Neural cell (in vitro differentiated cells): ENCODE measurements at regions not wholly inside any gene's neighbourhood (a gene's known extent, or its start where the extent isn't known, plus 50 kb on each side); places are given as distances from the start of the nearest gene placed in this dataset.
"Not testable (repeated sequence)": the region's sequence is repeated elsewhere in the genome, so short reads cannot be mapped to it uniquely, and the experiment has no call there.

ENCODE experiments used
- H2AFZ ChIP-seq: fragments of 200-600, 300-800 bp; sonication (generic), shearing (Covaris generic); 2 replicates; pipeline ENCODE4 v1.6.0; 2014; ENCODE audit warnings: low read depth, mild to moderate bottlenecking, antibody characterized with exemption, low read length, moderate library complexity
- H3F3A ChIP-seq: fragments of 200-600 bp; shearing (Covaris generic); 2 replicates; pipeline ENCODE4 v1.6.1; 2016; ENCODE audit warnings: mild to moderate bottlenecking, moderate library complexity, mixed read lengths, antibody characterized with exemption, low read length; ENCODE audit not compliant: insufficient read depth, poor library complexity, severe bottlenecking
- H3K27ac ChIP-seq: fragments of 200-600, 300-800 bp; sonication (generic), shearing (Covaris generic); 2 replicates; pipeline ENCODE4 v1.5.1; 2014; ENCODE audit warnings: mild to moderate bottlenecking, low read length, moderate library complexity
- H3K27me3 ChIP-seq: fragments of 300-800, 200-600 bp; sonication (generic), shearing (Covaris generic); 2 replicates; pipeline ENCODE4 v1.6.0; 2014; ENCODE audit warnings: mild to moderate bottlenecking, low read depth, low read length, moderate library complexity; ENCODE audit not compliant: insufficient read depth
- H3K36me3 ChIP-seq: fragments of 300-800, 200-600 bp; sonication (generic), shearing (Covaris generic); 2 replicates; pipeline ENCODE4 v1.5.1; 2014; ENCODE audit warnings: mild to moderate bottlenecking, antibody characterized with exemption, low read length, moderate library complexity; ENCODE audit not compliant: insufficient read depth
- H3K4me2 ChIP-seq: fragments of 300-800, 200-600 bp; sonication (generic), shearing (Covaris generic); 2 replicates; pipeline ENCODE4 v1.6.0; 2014; ENCODE audit warnings: mild to moderate bottlenecking, low read length
- H3K4me3 ChIP-seq: fragments of 300-800, 200-600 bp; sonication (generic), shearing (Covaris generic); 2 replicates; pipeline ENCODE4 v1.5.1; 2014; ENCODE audit warnings: mild to moderate bottlenecking, low read length, moderate library complexity
- H3K79me2 ChIP-seq: fragments of 200-600 bp; shearing (Covaris generic); replicated peaks from 2 replicates; pipeline ENCODE4 v1.6.0; 2014; ENCODE audit warnings: mild to moderate bottlenecking, low read length, moderate library complexity; ENCODE audit not compliant: insufficient read depth
- H3K9ac ChIP-seq: fragments of 300-800, 200-600 bp; sonication (generic), shearing (Covaris generic); 2 replicates; pipeline ENCODE4 v1.6.1; 2016; ENCODE audit warnings: mild to moderate bottlenecking, low read length, mixed read lengths
- H3K9me2 ChIP-seq: fragments of 200-600 bp; shearing (Covaris generic); 2 replicates; pipeline ENCODE4 v1.6.1; 2016; ENCODE audit warnings: mild to moderate bottlenecking, low read length, mixed read lengths; ENCODE audit not compliant: insufficient read depth
- H3K9me3 ChIP-seq: fragments of 200-600, 300-800 bp; sonication (generic), shearing (Covaris generic); 2 replicates; pipeline ENCODE4 v1.6.1; 2016; ENCODE audit warnings: mild to moderate bottlenecking, mixed run types, low read length, moderate library complexity, mixed read lengths
- H4K20me1 ChIP-seq: fragments of 200-600 bp; shearing (Covaris generic); 2 replicates; pipeline ENCODE4 v1.6.1; 2016; ENCODE audit warnings: mild to moderate bottlenecking, mixed run types; ENCODE audit not compliant: insufficient read depth
- CTCF ChIP-seq: fragments of 450-650 bp; IDR thresholded peaks from 2 replicates; pipeline ENCODE4 v1.5.1; 2014; ENCODE audit warnings: antibody characterized with exemption, mild to moderate bottlenecking, moderate library complexity; ENCODE audit not compliant: poor library complexity, severe bottlenecking
- EP300 ChIP-seq: fragments of 450-650 bp; conservative IDR thresholded peaks from 2 replicates; pipeline ENCODE4 v1.6.1; 2014; ENCODE audit warnings: antibody characterized with exemption, mild to moderate bottlenecking, moderate library complexity; ENCODE audit not compliant: poor library complexity, severe bottlenecking
- EZH2 ChIP-seq: fragments of 200-600, 300-800 bp; shearing (Covaris generic), sonication (generic); IDR thresholded peaks from 2 replicates; pipeline ENCODE4 v1.6.1; 2014; ENCODE audit warnings: antibody characterized with exemption, low read length, borderline replicate concordance, mild to moderate bottlenecking; ENCODE audit not compliant: insufficient read depth, poor library complexity, severe bottlenecking
- MXI1 ChIP-seq: fragments of 450-650 bp; conservative IDR thresholded peaks from 2 replicates; pipeline ENCODE4 v1.6.1; 2014; ENCODE audit warnings: antibody characterized with exemption, mild to moderate bottlenecking; ENCODE audit not compliant: poor library complexity, severe bottlenecking
- POLR2AphosphoS5 ChIP-seq: IDR thresholded peaks from 2 replicates; pipeline ENCODE4 v1.6.1; 2012
- RAD21 ChIP-seq: fragments of 450-650 bp; conservative IDR thresholded peaks from 2 replicates; pipeline ENCODE4 v1.6.1; 2014; ENCODE audit warnings: antibody characterized with exemption, mild to moderate bottlenecking, moderate library complexity
- REST ChIP-seq: IDR thresholded peaks from 2 replicates; pipeline ENCODE4 v1.6.1; 2012; ENCODE audit warnings: borderline replicate concordance
- SMC3 ChIP-seq: fragments of 450-650 bp; conservative IDR thresholded peaks from 2 replicates; pipeline ENCODE4 v1.6.1; 2014; ENCODE audit warnings: antibody characterized with exemption, mild to moderate bottlenecking, moderate library complexity; ENCODE audit not compliant: poor library complexity
- TAF1 ChIP-seq: IDR thresholded peaks from 2 replicates; pipeline ENCODE4 v1.6.1; 2012; ENCODE audit warnings: low read depth

- Histone ChIP-seq H3K27ac (no peak overlapping the region), H3K36me3 (no peaks in the 10 kb centered on the region), H3K4me3 (no peak overlapping the region), H3K9ac (no peak overlapping the region), H3K27me3 (no peaks in the 10 kb centered on the region), H3K9me3 (no peaks in the 10 kb centered on the region), H3K4me2 (no peak overlapping the region), H3F3A (no peaks in the 10 kb centered on the region), H3K79me2 (no peaks in the 10 kb centered on the region), H2AFZ (no peak overlapping the region), H4K20me1 (no peaks in the 10 kb centered on the region), H3K9me2 (no peaks in the 10 kb centered on the region)
- TF ChIP-seq EP300 (no peak), TAF1 (no peak), SMC3 (no peak), MXI1 (no peak), CTCF (no peak)
Measured at GRCh38 chr15:69677403-69677802, 224.8 kb downstream of the RPLP1 start.

- Histone ChIP-seq H3K9me3 (no peaks in the 10 kb centered on the region), H4K20me1 (no peaks in the 10 kb centered on the region), H3K36me3 (no peaks in the 10 kb centered on the region), H3K4me2 (no peak overlapping the region), H3K4me3 (no peak overlapping the region), H3K27me3 (no peaks in the 10 kb centered on the region), H3K9ac (no peak overlapping the region), H3F3A (no peaks in the 10 kb centered on the region), H3K79me2 (no peaks in the 10 kb centered on the region), H3K27ac (no peak overlapping the region), H2AFZ (no peak overlapping the region), H3K9me2 (no peaks in the 10 kb centered on the region)
- TF ChIP-seq EP300: no peak
- TF ChIP-seq REST: no peak
- TF ChIP-seq EZH2: no peak
- no peak for TF ChIP-seq RAD21
- no peak for TF ChIP-seq SMC3
- TF ChIP-seq CTCF: no peak
- TF ChIP-seq TAF1: no peak
- TF ChIP-seq POLR2AphosphoS5: no peak
Measured at GRCh38 chr15:69679623-69680228, 227.1 kb downstream of the RPLP1 start.

- not testable (repeated sequence) for H3F3A ChIP-seq, H3K27me3 ChIP-seq
Measured at GRCh38 chr15:69684823-69685222, 232.2 kb downstream of the RPLP1 start.

More at GRCh38 chr15:69684823-69685222, 232.2 kb downstream of the RPLP1 start:
- H3K9me2 ChIP-seq, H3K9me3 ChIP-seq, H3K79me2 ChIP-seq, H3K4me2 ChIP-seq, H2AFZ ChIP-seq, H4K20me1 ChIP-seq, H3K4me3 ChIP-seq, H3K36me3 ChIP-seq, H3K9ac ChIP-seq, H3K27ac ChIP-seq: not testable (repeated sequence)
